Body of pancreas (tissue), 4 donors: ENCODE measurements at regions not wholly inside any gene's neighbourhood (a gene's known extent, or its start where the extent isn't known, plus 50 kb on each side); places are given as distances from the start of the nearest gene placed in this dataset.

ENCODE experiments used
- CTCF ChIP-seq, 7 experiments: fragments of 450-650 bp in 4 of 7; fragments of 200-600 bp in 3 of 7; sonication (generic) in 3 of 7; IDR thresholded peaks; one replicate each; pipeline ENCODE4 v1.5.1; 2016 to 2019; ENCODE audit warnings: antibody characterized with exemption in 7 of 7
- POLR2A ChIP-seq, 3 donors: fragments of 450-650 bp; IDR thresholded peaks; one replicate each; pipeline ENCODE4 v1.6.1; 2016; ENCODE audit warnings: antibody characterized with exemption in 3 of 3, mild to moderate bottlenecking in 2 of 3

GRCh38 chr5:35488055-35488454, 129.6 kb upstream of the SPEF2 start:
- no peak for TF ChIP-seq CTCF (IDR thresholded peaks at IDR 0.05)
- no peak for TF ChIP-seq POLR2A (IDR thresholded peaks at IDR 0.05)
